ENCODE measurements at regions not wholly inside any gene's neighbourhood (a gene's known extent, or its start where the extent isn't known, plus 50 kb on each side); places are given as distances from the start of the nearest gene placed in this dataset.
"Not testable (repeated sequence)": the region's sequence is repeated elsewhere in the genome, so short reads cannot be mapped to it uniquely, and the experiment has no call there.

DNA sequence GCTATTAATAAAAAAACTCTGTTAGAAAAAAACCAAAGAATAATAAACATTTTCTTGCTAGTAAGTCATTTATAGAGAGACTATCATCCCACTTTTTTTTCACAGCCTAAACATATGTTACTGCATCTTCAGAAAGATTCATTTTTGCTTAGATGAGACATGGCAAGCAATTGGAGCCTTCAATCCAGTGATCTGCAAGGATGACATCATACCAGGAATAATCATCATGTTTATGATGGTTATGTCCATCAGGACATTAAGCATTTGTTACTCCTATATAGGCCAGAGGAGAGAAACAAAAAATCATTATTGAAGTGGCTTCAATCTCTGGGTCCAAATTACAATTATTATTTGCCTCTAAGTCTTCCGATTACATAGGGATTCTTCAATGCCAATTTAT, 626.3 kb upstream of the CCNG1 start:
- Histone ChIP-seq H3K36me3 (replicated peaks; ENCODE audit: insufficient read depth, low read depth) (no peaks in the 10 kb centered on the region), H3K9me3 (ENCODE audit: low read depth) (no peaks in the 10 kb centered on the region), H3K27ac (no peak overlapping the region), H3K79me2 (no peaks in the 10 kb centered on the region), H3K4me1 (ENCODE audit: insufficient read depth) (no peaks in the 10 kb centered on the region), H3K9me2 (replicated peaks; ENCODE audit: insufficient read depth) (no peaks in the 10 kb centered on the region), H4K20me1 (ENCODE audit: insufficient read depth, poor library complexity, severe bottlenecking) (no peaks in the 10 kb centered on the region), H3K4me3 (no peak overlapping the region), H3K27me3 (no peaks in the 10 kb centered on the region), H2AFZ (no peak overlapping the region), H3K4me2 (no peak overlapping the region)
- TF ChIP-seq, protein P1, sequence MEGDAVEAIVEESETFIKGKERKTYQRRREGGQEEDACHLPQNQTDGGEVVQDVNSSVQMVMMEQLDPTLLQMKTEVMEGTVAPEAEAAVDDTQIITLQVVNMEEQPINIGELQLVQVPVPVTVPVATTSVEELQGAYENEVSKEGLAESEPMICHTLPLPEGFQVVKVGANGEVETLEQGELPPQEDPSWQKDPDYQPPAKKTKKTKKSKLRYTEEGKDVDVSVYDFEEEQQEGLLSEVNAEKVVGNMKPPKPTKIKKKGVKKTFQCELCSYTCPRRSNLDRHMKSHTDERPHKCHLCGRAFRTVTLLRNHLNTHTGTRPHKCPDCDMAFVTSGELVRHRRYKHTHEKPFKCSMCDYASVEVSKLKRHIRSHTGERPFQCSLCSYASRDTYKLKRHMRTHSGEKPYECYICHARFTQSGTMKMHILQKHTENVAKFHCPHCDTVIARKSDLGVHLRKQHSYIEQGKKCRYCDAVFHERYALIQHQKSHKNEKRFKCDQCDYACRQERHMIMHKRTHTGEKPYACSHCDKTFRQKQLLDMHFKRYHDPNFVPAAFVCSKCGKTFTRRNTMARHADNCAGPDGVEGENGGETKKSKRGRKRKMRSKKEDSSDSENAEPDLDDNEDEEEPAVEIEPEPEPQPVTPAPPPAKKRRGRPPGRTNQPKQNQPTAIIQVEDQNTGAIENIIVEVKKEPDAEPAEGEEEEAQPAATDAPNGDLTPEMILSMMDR (IDR thresholded peaks at IDR 0.05; ENCODE audit: poor library complexity), result no peak
- TF ChIP-seq EZH2 (IDR thresholded peaks at IDR 0.05; ENCODE audit: borderline replicate concordance) (no peak), EZH2phosphoT487 (IDR thresholded peaks at IDR 0.05; ENCODE audit: low read depth, severe bottlenecking, unreplicated experiment) (no peak)
- WGBS (ENCODE audit: low lambda C conversion rate, missing lambda C conversion rate), result 94% methylated on average over 1 of the region's 1 CpG
- no peak for DNase-seq (ENCODE audit: low spot score)

DNA sequence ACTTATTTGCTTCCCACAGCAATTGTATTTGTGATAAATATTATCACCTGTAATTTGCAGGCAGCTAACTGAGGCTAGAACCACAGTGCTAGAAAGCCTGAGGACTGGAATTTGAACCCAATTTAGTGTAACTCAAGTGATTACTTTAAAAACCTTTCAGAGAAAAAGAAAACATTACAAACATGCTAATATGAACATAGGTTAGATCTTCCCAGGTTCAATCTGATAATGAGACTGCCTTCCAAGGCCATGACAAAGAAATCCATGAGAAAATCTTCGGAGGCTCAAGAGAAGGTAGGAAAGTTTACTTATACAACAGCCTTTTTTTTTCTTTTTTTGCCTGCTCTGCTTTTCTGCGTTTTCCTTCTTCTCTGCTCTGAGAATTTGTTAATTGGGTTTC, 620.6 kb upstream of the CCNG1 start:
- WGBS (ENCODE audit: low lambda C conversion rate, missing lambda C conversion rate), result 75% methylated on average over 2 of the region's 2 CpGs
- no peaks in the 10 kb centered on the region for H3K9me2 ChIP-seq (replicated peaks; ENCODE audit: insufficient read depth)
- H4K20me1 ChIP-seq (ENCODE audit: insufficient read depth, poor library complexity, severe bottlenecking), result no peaks in the 10 kb centered on the region
- H3K27me3 ChIP-seq, result no peaks in the 10 kb centered on the region
- peak; percentile 7 for DNase-seq (ENCODE audit: low spot score)
- TF ChIP-seq EZH2 (IDR thresholded peaks at IDR 0.05; ENCODE audit: borderline replicate concordance) (no peak), EZH2phosphoT487 (IDR thresholded peaks at IDR 0.05; ENCODE audit: low read depth, severe bottlenecking, unreplicated experiment) (no peak)
- TF ChIP-seq, protein P1 (IDR thresholded peaks at IDR 0.05; ENCODE audit: poor library complexity), result no peak
- no peaks in the 10 kb centered on the region for H3K9me3 ChIP-seq (ENCODE audit: low read depth)
- H3K36me3 ChIP-seq (replicated peaks; ENCODE audit: insufficient read depth, low read depth), result no peaks in the 10 kb centered on the region
- H2AFZ ChIP-seq, result no peak overlapping the region
- H3K27ac ChIP-seq, result peak overlapping the region; percentile 65
- no peaks in the 10 kb centered on the region for H3K4me1 ChIP-seq (ENCODE audit: insufficient read depth)
- H3K79me2 ChIP-seq, result no peaks in the 10 kb centered on the region
- H3K4me3 ChIP-seq, result no peak overlapping the region
- peak overlapping the region; percentile 46 for H3K4me2 ChIP-seq

DNA sequence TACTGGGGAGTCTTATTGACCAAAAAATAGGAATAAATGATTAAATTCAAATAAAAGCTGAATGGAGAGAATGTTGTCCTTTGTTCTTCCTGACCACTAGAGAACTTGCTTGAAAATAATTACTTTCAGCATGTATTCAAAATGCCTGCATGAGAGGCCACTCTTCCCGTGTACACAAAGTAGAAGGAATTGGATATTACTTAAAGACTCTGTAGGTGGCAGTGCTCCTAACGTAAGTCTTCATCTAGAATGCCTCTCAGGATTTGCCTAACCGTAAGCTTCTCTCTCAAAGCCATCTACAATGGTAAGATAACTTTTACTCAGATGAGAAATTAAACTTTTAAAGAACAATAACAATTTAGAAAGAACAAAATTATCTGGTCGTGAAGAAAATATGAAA, 620.0 kb upstream of the CCNG1 start:
- no peaks in the 10 kb centered on the region for H4K20me1 ChIP-seq (ENCODE audit: insufficient read depth, poor library complexity, severe bottlenecking)
- no peak overlapping the region for H3K4me3 ChIP-seq
- peak overlapping the region; percentile 46 for H3K4me2 ChIP-seq
- peak overlapping the region; percentile 65 for H3K27ac ChIP-seq
- WGBS (ENCODE audit: low lambda C conversion rate, missing lambda C conversion rate), result 58% methylated on average over 4 of the region's 4 CpGs
- H3K79me2 ChIP-seq, result no peaks in the 10 kb centered on the region
- H3K4me1 ChIP-seq (ENCODE audit: insufficient read depth), result no peaks in the 10 kb centered on the region
- no peak overlapping the region for H2AFZ ChIP-seq
- H3K27me3 ChIP-seq, result no peaks in the 10 kb centered on the region
- no peaks in the 10 kb centered on the region for H3K9me3 ChIP-seq (ENCODE audit: low read depth)
- no peaks in the 10 kb centered on the region for H3K36me3 ChIP-seq (replicated peaks; ENCODE audit: insufficient read depth, low read depth)
- DNase-seq (ENCODE audit: low spot score), result peak; percentile 6
- no peak for TF ChIP-seq EZH2 (IDR thresholded peaks at IDR 0.05; ENCODE audit: borderline replicate concordance)
- TF ChIP-seq, protein P1 (IDR thresholded peaks at IDR 0.05; ENCODE audit: poor library complexity), result peak; percentile 4
- H3K9me2 ChIP-seq (replicated peaks; ENCODE audit: insufficient read depth), result no peaks in the 10 kb centered on the region

DNA sequence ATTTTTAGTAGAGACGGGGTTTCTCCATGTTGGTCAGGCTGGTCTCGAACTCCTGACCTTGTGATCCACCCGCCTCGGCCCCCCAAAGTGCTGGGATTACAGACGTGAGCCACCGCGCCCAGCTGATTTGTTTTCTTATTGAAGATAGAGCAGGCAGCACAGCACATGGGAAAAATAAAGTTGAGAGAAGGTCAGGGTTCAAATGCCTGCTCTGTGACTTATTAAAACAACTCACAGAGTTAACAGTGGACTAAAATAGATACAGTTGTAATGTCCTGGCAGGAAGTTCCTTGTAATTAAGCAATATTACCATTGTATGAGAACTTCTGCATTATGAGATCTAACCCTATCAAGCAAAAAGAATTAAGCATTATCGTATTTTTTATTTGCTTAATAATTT, 615.7 kb upstream of the CCNG1 start:
- H3K9me2 ChIP-seq (replicated peaks; ENCODE audit: insufficient read depth); H3K79me2 ChIP-seq; H3K9me3 ChIP-seq (ENCODE audit: low read depth); H3K4me2 ChIP-seq; H3K4me3 ChIP-seq; H2AFZ ChIP-seq; DNase-seq (ENCODE audit: low spot score); H3K4me1 ChIP-seq (ENCODE audit: insufficient read depth); H3K27me3 ChIP-seq; H4K20me1 ChIP-seq (ENCODE audit: insufficient read depth, poor library complexity, severe bottlenecking); H3K27ac ChIP-seq; H3K36me3 ChIP-seq (replicated peaks; ENCODE audit: insufficient read depth, low read depth): not testable (repeated sequence)
- 93% methylated on average over 8 of the region's 8 CpGs for WGBS (ENCODE audit: low lambda C conversion rate, missing lambda C conversion rate)
